Omental fat pad (tissue), 3 donors: ENCODE measurements at regions not wholly inside any gene's neighbourhood (a gene's known extent, or its start where the extent isn't known, plus 50 kb on each side); places are given as distances from the start of the nearest gene placed in this dataset.
"Not testable (repeated sequence)": the region's sequence is repeated elsewhere in the genome, so short reads cannot be mapped to it uniquely, and the experiment has no call there.

Experiments used
- ATAC-seq: fragments of 150-250 bp; one replicate; pipeline ENCODE4 v1.9.1; 2016; ENCODE audit warnings: mild to moderate bottlenecking, moderate library complexity; ENCODE audit not compliant: low FRiP score
- DNase-seq: peaks from one replicate; pipeline ENCODE4 v3.0.0-alpha.2; 2019; ENCODE audit warnings: low spot score
- CTCF ChIP-seq, 3 donors: fragments of 450-650 bp; IDR thresholded peaks; one replicate each; pipeline ENCODE4 v1.5.1; 2016 to 2017; ENCODE audit warnings: antibody characterized with exemption in 3 of 3, mild to moderate bottlenecking in 3 of 3, moderate library complexity in 2 of 3

DNA sequence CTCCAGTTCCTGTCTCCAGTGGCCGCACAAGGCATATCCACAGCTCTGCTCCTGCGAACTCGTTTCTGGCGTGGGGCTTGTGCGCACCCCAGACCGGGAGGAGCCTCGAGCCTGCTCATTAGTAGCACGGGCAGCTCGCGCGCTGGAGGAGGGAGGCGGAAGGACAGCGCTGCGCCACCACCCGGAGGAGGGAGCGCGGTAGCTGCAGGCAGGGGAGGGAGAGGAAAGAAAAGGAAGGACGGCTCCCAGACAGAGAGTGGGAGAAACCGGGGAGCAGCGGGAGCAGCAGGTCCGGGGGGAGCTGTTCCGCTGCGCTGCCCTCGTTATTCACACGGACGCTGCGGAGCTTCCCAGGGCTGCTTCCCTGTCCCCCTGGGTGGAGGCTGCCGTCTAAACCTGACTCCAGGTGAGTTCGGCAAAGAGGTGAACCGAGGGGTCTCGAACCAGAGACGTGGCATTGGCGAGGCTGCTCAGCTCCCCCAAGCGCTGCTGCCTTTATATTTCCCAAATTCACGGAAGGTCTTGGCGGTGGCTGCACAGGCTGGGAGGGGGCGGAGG lies 121.3 kb upstream of the ZNF717 start:
- TF ChIP-seq CTCF (IDR thresholded peaks at IDR 0.05) = no peak
- peak; percentile 44 for ATAC-seq
- DNase-seq = no peak

DNA sequence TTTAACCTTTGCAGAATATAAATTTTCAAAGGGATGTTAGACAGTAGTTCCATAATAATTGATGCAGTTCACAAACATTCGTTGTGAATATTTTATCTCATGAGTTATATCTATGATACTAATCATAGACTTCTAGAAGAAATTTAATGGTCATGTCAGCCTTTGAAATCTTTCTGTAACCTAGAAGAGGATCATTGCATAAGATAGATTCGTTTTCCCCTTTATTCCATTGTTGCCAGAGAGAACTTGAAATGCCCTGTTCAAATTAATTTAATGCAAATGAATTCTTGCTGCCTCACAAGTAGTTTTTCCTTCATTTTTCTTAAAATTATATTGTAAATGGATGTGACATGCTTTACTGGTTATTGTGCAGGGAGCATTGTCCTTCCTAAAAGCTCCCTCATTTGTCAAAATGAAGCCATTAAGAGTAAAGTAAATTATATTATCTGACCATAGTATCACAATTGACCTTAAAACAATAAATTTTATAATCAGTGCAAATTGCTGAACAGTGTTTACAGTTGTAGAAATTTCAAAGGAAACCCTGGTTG lies 128.5 kb upstream of the ZNF717 start:
- DNase-seq (no peak), ATAC-seq (no peak)

DNA sequence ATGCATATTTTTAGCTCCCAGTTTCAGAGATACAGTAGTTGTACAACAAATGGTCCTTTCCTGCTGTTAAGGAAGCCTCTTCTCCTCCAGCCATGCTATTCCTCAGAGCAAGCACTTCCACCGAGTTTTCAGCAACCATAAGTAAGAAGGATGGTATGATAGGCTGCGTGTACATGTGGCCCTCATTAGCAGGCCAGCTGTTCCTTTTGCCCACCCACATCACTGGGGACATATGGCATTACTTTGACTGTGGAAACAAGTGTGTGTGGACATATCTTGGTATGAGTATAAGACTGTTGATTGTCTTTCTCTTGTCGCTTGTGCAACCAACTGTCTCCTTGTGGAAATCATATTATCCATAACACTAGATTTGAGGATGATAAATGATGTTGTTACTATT lies 129.4 kb upstream of the ZNF717 start:
- not testable (repeated sequence) for DNase-seq, ATAC-seq

More for the DNA sequence above, 128.5 kb upstream of the ZNF717 start:
- no peak for TF ChIP-seq CTCF (IDR thresholded peaks at IDR 0.05)

- no peak for DNase-seq
- no peak for TF ChIP-seq CTCF (IDR thresholded peaks at IDR 0.05)
- ATAC-seq = no peak
Measured at GRCh38 chr3:75938921-75939320, 153.6 kb upstream of the ZNF717 start.

DNA sequence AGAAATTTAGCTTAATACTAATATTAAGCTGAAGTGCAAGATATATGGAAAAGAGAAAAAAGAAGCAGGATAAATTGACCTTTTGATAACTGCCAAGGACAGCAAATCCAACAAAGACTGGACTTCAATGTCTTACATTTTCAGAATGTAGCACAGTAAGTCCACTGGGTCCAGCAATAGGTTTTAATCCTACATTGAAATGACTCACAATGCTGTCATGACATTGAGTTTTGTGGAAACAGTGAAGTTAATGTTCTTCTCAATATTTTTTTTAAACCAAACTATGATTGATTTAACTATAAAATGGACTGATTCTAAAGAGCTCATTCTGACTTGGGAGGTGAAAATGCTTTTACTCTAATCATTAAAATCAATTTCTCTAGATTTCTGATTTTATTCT lies 166.6 kb upstream of the ZNF717 start:
- no peak for ATAC-seq
- no peak for TF ChIP-seq CTCF (IDR thresholded peaks at IDR 0.05)
- DNase-seq = no peak

- not testable (repeated sequence) for DNase-seq, ATAC-seq
Measured at GRCh38 chr3:75960031-75960430, 174.7 kb upstream of the ZNF717 start.

- not testable (repeated sequence) for DNase-seq, ATAC-seq
Measured at GRCh38 chr3:75962054-75962453, 176.7 kb upstream of the ZNF717 start.

DNA sequence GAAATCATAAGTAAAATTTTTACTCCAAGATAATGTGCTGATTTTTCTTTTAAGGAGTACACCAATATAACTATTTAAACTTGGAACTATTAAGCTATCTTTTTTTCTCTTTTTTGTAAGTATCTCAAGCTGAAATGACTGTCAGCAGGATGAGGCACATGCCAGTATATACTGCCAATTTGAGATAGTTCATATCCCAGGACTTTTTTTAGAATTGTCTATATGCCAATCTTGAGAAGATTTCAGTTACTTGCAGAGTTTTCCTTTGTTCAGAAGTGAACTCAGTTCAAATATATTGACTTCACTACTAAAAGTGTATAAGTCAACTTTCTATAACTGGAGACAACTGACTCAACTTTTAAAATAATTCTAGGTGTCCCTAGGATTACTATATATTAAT lies 181.7 kb upstream of the ZNF717 start:
- DNase-seq (no peak), ATAC-seq (no peak)
- no peak for TF ChIP-seq CTCF (IDR thresholded peaks at IDR 0.05)

DNA sequence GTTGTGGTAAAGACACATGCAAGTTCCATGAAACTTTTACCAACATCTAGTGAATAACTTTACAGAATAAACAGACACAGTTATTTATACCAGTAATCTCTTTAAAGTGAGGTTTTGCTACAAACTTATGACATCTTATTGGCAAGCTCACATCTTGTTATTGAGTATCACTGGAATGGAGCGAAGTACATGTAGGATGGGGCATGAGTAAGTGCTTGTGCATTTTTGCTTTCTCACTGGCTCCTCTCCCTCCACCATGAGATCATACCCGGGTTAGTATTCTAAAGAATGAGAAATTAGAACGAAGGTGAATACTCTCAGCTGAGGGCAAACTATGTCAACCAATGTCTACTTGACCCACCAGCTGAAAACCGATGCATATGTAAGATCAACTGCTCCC lies 193.3 kb upstream of the ZNF717 start:
- TF ChIP-seq CTCF (IDR thresholded peaks at IDR 0.05) = no peak
- no peak for ATAC-seq
- DNase-seq = no peak
